ENCODE measurements at regions not wholly inside any gene's neighbourhood (a gene's known extent, or its start where the extent isn't known, plus 50 kb on each side); places are given as distances from the start of the nearest gene placed in this dataset.

DNA sequence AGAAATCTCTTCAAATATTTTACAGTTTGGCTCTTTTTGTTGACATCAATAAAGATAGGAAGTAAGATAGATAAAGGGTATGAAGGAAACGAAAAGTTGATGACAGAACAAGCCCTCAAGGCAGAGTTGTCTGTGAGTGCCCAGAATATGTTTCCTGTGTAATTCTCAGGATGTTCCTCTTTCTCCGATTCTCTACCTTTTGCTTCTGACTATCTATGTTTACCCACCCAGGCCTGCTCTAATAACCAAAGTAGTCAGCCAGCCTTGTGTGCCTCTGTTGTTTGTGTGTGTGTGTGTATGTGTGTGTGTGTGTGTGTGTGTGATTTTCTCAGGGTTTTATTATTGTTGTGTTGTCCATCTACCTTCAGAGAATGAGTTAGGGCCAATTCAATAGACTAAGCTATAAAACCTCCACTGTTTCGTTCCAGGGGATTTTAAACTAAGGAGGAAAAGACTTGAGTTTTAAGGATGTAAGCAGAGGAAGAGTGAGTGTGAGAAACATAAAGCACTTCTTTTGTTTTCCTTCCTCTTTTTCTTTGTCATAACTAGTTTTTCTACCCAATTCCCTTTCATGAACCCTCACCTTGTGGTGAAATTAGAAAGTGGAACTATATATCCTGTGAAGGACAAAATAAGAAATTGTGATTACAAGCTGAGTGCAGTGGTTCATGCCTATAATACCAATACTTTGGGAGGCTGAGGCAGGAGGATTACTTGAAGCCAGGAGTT, 627.4 kb upstream of the NR5A2 start:
- H3K9me3 ChIP-seq, result no peaks in the 10 kb centered on the region
- no peaks in the 10 kb centered on the region for H3K27me3 ChIP-seq
- DNase-seq (ENCODE audit: extremely low spot score in 2 of 2), result no peak
- no peaks in the 10 kb centered on the region for H3K36me3 ChIP-seq
- H3K4me3 ChIP-seq, result no peak overlapping the region
- intact Hi-C loops (cut with DNase I), result no loop called here
- no peaks in the 10 kb centered on the region for H3K4me1 ChIP-seq
- TF ChIP-seq POLR2A (IDR thresholded peaks at IDR 0.05) (no peak), POLR2AphosphoS5 (IDR thresholded peaks at IDR 0.05; ENCODE audit: insufficient read depth in 1 of 2, low read depth in 1 of 2) (no peak), CTCF (IDR thresholded peaks at IDR 0.05) (no peak)
- H3K27ac ChIP-seq, result no peak overlapping the region

DNA sequence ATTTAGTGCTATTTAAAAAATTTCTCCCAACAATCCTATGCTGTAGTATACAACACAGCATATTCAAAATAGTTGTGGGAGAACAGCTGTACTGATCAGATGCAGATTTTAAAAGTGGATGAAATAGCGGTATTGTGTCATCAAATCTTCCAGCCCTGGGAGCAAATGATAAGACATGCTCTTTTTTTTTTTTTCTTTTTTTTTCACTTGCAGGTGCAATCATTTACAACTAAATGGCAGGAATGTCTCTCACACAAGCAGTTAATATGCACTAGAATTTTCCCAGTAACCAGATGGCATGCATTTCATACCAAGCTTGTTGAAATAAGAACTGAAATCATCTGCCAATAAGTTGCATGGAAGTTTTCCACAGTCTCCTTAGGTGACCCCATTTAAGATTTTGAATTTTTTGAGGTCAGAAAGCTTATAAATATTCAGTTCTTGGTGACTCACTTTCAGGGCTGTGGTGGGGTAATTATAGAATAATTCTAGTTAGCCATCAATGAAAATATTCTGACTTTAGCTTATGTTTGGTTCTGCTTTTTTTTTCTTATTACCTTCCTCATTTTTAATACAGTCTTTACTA, 623.9 kb upstream of the NR5A2 start:
- no peaks in the 10 kb centered on the region for H3K36me3 ChIP-seq
- H3K9me3 ChIP-seq, result no peaks in the 10 kb centered on the region
- TF ChIP-seq CTCF (IDR thresholded peaks at IDR 0.05) (no peak), POLR2AphosphoS5 (IDR thresholded peaks at IDR 0.05; ENCODE audit: insufficient read depth in 1 of 2, low read depth in 1 of 2) (no peak)
- H3K27me3 ChIP-seq, result no peaks in the 10 kb centered on the region
- no peak for DNase-seq (ENCODE audit: extremely low spot score in 2 of 2)
- H3K27ac ChIP-seq, result no peak overlapping the region
- no peak overlapping the region for H3K4me3 ChIP-seq
- intact Hi-C loops (cut with DNase I), result no loop called here
- H3K4me1 ChIP-seq, result no peaks in the 10 kb centered on the region

DNA sequence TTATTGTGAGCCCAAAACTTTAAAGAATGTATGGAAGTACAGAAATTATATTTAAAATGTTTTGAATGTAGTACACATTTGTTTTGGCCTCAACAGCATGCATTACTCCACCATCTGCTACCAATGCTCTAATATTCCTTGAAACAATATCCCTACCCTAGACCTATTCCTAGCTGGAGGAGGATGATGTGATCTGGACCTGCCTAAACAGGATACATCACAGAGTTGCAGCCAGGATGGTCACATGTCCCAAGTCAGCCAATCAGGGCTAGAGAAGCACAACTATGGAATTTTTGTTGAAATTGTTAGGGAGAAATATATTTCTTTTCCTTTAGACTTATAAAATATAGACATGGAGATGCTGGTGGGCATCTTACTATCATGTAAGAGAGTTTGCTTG, 623.3 kb upstream of the NR5A2 start:
- H3K9me3 ChIP-seq, result no peaks in the 10 kb centered on the region
- TF ChIP-seq POLR2A (IDR thresholded peaks at IDR 0.05) (no peak), CTCF (IDR thresholded peaks at IDR 0.05) (no peak), POLR2AphosphoS5 (IDR thresholded peaks at IDR 0.05; ENCODE audit: insufficient read depth in 1 of 2, low read depth in 1 of 2) (no peak)
- no peak overlapping the region for H3K4me3 ChIP-seq
- H3K27ac ChIP-seq, result no peak overlapping the region
- DNase-seq (ENCODE audit: extremely low spot score in 2 of 2), result no peak
- H3K36me3 ChIP-seq, result no peaks in the 10 kb centered on the region
- no peaks in the 10 kb centered on the region for H3K27me3 ChIP-seq
- H3K4me1 ChIP-seq, result no peaks in the 10 kb centered on the region
- intact Hi-C loops (cut with DNase I), result no loop called here

DNA sequence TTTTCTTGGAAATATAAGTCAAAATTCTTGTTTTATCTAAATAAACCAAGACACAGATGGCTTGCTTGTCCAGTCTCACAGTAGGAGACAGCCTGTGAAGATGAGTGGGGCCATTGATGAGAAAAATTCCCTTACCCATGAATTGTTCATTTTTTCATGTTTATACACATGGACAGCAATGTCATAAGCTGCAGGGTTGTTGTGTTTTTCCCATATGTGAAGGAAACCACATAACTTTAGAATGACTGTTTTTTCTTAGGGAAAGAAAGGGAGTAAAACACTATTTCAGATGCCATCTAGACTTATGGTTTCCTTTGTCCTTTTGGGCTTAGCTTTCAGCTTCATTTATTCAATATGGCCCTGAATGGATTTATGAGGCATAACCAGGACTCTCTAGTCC, 622.5 kb upstream of the NR5A2 start:
- H3K27ac ChIP-seq, result no peak overlapping the region
- no peaks in the 10 kb centered on the region for H3K36me3 ChIP-seq
- H3K4me1 ChIP-seq, result no peaks in the 10 kb centered on the region
- intact Hi-C loops (cut with DNase I), result no loop called here
- H3K27me3 ChIP-seq, result no peaks in the 10 kb centered on the region
- DNase-seq (ENCODE audit: extremely low spot score in 2 of 2), result no peak
- no peaks in the 10 kb centered on the region for H3K9me3 ChIP-seq
- H3K4me3 ChIP-seq, result no peak overlapping the region
- no peak for TF ChIP-seq POLR2AphosphoS5 (IDR thresholded peaks at IDR 0.05; ENCODE audit: insufficient read depth in 1 of 2, low read depth in 1 of 2)
- TF ChIP-seq POLR2A (IDR thresholded peaks at IDR 0.05), result no peak
- no peak for TF ChIP-seq CTCF (IDR thresholded peaks at IDR 0.05)

DNA sequence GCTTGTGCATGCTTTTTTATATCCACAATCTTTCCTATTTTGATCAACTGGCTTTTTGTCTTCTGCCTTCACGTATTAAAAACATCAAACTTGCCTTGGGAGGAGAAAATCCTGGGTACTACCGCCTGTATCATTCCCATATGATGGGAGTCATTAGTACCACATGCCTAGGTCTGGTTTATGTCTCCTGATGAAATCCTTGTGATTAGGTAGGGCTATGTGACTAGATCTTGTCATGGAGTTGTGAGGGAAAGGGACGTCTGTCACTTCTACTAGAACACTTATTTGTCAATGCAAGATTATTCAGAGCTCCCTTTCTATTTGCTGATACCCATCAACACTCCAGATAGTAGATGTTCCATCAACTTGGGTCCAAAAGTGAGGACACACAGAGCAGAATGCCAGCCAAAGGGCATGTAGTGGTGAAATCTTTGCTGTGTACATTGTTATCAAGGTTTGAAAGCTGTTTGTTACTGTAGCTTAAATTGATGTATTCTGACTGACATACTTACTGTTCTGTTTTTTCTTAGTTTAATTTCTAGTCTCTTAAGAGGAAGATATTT, 621.8 kb upstream of the NR5A2 start:
- no peaks in the 10 kb centered on the region for H3K36me3 ChIP-seq
- intact Hi-C loops (cut with DNase I), result no loop called here
- H3K4me3 ChIP-seq, result no peak overlapping the region
- no peak for TF ChIP-seq POLR2A (IDR thresholded peaks at IDR 0.05)
- no peak for TF ChIP-seq CTCF (IDR thresholded peaks at IDR 0.05)
- TF ChIP-seq POLR2AphosphoS5 (IDR thresholded peaks at IDR 0.05; ENCODE audit: insufficient read depth in 1 of 2, low read depth in 1 of 2), result no peak
- H3K4me1 ChIP-seq, result no peaks in the 10 kb centered on the region
- H3K9me3 ChIP-seq, result no peaks in the 10 kb centered on the region
- DNase-seq (ENCODE audit: extremely low spot score in 2 of 2), result no peak
- no peak overlapping the region for H3K27ac ChIP-seq
- H3K27me3 ChIP-seq, result no peaks in the 10 kb centered on the region

Data from vagina (tissue), 2 donors.